GM12872 (cell line): ENCODE measurements at regions not wholly inside any gene's neighbourhood (a gene's known extent, or its start where the extent isn't known, plus 50 kb on each side); places are given as distances from the start of the nearest gene placed in this dataset.
A peak's percentile ranks its signal among the peaks of the same experiment; 100 is the strongest.

Experiments used
- TF ChIP-seq, protein P1 (sequence below): IDR thresholded peaks from 3 replicates; pipeline ENCODE4 v1.5.1; 2011; ENCODE audit warnings: low read depth, mild to moderate bottlenecking, low read length, moderate library complexity; ENCODE audit not compliant: insufficient read depth

DNA sequence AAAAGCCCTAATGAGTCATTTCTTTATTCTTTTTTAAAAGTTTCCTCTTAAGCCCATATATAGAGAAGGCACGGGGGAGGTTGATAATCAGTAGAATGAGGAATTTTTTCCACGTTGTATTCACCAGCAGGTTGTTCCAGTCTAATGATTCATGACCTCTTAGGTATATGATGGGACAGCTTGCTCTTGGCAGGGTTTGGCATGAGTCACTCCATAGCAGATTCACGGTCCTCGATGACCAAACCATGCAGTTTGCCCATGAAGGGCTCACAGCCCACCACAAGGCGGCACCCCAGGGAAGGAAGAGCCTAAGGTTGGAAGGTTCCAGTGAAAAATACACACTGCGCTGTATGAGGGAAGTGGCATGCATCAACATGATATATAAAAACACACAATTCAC is 623.8 kb upstream of the DIPK2B start:
- TF ChIP-seq, protein P1, sequence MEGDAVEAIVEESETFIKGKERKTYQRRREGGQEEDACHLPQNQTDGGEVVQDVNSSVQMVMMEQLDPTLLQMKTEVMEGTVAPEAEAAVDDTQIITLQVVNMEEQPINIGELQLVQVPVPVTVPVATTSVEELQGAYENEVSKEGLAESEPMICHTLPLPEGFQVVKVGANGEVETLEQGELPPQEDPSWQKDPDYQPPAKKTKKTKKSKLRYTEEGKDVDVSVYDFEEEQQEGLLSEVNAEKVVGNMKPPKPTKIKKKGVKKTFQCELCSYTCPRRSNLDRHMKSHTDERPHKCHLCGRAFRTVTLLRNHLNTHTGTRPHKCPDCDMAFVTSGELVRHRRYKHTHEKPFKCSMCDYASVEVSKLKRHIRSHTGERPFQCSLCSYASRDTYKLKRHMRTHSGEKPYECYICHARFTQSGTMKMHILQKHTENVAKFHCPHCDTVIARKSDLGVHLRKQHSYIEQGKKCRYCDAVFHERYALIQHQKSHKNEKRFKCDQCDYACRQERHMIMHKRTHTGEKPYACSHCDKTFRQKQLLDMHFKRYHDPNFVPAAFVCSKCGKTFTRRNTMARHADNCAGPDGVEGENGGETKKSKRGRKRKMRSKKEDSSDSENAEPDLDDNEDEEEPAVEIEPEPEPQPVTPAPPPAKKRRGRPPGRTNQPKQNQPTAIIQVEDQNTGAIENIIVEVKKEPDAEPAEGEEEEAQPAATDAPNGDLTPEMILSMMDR: peak; percentile 31; the same call in 1 of the 3 replicates

DNA sequence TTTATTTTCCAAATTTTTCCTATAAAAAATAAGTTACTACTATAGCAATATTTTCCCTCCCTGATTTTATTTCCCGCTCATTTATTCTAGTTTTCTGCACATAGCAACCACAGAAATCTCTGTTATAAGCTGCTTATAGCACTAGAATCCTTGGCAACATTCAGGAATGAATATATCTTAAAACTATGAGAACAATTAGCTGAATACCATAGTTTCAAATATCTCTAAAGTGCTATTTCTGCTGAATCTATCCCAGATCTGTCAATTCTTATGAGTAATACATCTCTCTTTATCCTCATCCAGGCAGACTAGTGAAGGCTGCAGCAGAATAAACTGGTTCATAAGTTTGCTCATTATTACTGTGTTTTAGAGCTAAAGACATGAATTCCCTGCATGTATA is 622.9 kb upstream of the DIPK2B start:
- TF ChIP-seq, protein P1: no peak

DNA sequence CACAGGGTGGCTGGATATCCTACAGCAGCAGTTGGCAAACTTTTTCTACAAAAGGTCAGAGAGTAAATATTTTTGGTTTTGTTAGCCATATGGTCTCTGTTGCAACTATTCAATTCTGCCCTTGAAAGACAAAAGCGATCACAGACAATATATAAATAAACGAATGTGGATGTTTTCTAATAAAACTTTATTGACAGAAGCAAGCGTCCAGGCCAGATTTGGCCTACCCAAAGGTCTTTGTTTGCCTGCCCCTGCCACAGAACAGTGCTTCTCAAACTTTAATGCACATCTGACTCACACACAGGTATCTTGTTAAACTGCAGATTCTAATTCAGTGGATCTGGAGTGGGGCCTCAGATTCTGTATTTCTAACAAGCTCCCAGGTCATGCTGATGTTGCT is 621.4 kb upstream of the DIPK2B start:
- TF ChIP-seq, protein P1: no peak

DNA sequence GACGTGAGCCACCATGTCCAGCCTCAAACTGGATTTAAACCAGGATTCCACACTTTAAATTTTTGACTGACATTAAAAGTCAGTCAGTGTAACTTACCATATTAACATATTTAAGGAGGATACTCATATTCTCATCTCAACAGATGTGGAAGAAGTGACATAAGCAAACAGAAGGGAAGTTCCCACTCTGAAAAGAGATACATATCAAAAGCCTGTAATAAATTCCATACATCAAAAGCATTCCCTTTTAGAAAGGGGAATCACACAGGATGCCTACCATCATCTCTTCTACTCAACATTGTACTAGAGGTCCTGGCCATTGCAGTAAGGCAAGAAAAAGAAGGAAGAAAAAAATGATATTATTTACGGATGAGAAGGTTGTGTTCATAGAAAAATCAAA is 618.2 kb upstream of the DIPK2B start:
- TF ChIP-seq, protein P1: no peak

DNA sequence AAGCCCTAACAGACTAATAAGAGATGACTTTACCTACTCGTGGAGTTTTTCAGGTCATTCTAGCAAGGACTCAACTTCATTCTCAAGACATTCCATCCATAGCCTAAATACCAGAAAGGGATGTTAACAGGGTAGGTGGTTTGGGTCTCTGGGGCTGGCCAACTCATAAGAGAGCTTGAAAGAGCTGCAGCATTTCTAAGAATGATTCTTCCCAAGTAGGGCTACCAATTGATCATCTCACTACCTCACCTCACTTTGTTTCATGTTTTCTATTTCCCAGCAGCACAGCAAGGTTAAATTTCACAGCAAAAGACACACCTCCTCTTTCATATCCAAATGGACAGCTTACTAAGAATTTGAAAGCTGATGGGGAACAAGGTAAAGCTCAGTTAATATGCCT is 614.8 kb upstream of the DIPK2B start:
- TF ChIP-seq, protein P1: no peak

DNA sequence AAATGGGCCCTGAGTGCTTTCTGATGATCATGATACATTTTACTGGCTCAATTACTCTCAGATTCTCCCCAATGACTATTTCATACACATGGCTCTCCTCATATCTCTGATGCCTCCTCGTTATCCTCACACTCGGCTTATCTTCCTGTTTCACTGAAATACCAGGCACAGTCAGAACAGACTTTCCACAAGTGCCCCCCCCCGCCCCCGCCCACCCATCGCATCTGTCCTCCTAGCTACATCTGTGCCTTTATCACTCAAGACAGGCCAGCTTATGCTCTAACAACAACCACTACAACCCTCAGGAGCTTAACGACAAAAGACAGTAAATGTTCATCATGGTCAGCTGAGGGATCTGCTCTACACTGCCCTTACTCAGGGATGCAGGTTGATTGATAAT is 610.6 kb upstream of the DIPK2B start:
- TF ChIP-seq, protein P1: no peak

DNA sequence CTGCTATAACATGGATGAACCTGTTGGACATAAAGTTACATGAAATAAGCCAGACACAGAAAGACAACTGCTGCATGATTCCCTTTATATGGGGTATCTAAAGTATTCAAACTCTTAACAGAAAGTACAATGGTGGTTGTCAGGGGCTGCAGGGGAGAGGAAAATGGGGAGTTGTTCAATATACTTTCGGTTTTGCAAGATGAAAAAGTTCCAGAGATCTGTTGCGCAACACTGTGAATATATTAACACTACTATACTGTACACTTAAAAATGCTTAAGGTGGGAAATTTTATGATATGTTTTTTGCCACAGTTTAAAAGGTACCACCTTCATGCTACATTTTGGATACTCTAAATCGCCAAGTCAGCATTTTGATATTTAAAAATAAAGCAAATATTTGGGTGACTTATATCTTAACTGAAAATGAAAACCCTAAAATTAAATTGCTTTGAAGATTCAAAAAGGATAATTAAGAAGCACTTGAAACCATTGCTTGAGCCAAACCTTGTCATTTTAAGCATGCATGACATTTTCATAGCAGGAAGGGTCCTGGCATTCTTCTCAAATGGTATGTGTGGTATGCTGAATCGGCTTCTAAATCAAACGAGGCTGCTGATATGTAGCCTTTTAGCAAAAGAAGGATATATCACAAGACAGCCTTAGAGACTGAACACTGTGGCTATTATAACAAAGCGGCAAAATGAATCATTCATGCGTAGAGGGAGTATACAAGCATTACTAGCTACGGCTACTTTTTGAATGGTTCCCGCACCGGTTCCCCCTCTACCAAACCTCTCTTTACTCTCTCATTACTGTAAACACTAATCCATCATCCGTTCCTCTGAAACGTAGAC is 607.1 kb upstream of the DIPK2B start:
- TF ChIP-seq, protein P1: no peak
